Osteocyte (in vitro differentiated cells): ENCODE measurements at regions not wholly inside any gene's neighbourhood (a gene's known extent, or its start where the extent isn't known, plus 50 kb on each side); places are given as distances from the start of the nearest gene placed in this dataset.

Experiments used
- DNase-seq: peaks from one replicate; pipeline ENCODE4 v3.0.0; 2021; ENCODE audit warnings: mixed read lengths; ENCODE audit not compliant: unreplicated experiment; ENCODE audit errors: extremely low spot score
- H3K27ac Mint-ChIP-seq: one replicate; pipeline ENCODE4 v1.8.0; 2021; ENCODE audit warnings: mild to moderate bottlenecking, mixed read lengths; ENCODE audit not compliant: unreplicated experiment
- H3K27me3 Mint-ChIP-seq: one replicate; pipeline ENCODE4 v1.8.0; 2021; ENCODE audit warnings: mixed read lengths; ENCODE audit not compliant: unreplicated experiment
- H3K36me3 Mint-ChIP-seq: one replicate; pipeline ENCODE4 v1.8.0; 2021; ENCODE audit warnings: mixed read lengths; ENCODE audit not compliant: unreplicated experiment
- H3K4me1 Mint-ChIP-seq: one replicate; pipeline ENCODE4 v1.8.0; 2021; ENCODE audit warnings: mixed read lengths; ENCODE audit not compliant: unreplicated experiment
- H3K4me3 Mint-ChIP-seq: one replicate; pipeline ENCODE4 v1.8.0; 2021; ENCODE audit warnings: mild to moderate bottlenecking, moderate library complexity, mixed read lengths; ENCODE audit not compliant: unreplicated experiment
- H3K9me3 Mint-ChIP-seq: one replicate; pipeline ENCODE4 v1.8.0; 2021; ENCODE audit warnings: mixed read lengths; ENCODE audit not compliant: unreplicated experiment
- CTCF ChIP-seq: fragments of 200-600 bp; sonication (generic); IDR thresholded peaks from 2 replicates; pipeline ENCODE4 v1.5.0; 2021; ENCODE audit warnings: antibody characterized with exemption, mild to moderate bottlenecking, moderate library complexity

DNA sequence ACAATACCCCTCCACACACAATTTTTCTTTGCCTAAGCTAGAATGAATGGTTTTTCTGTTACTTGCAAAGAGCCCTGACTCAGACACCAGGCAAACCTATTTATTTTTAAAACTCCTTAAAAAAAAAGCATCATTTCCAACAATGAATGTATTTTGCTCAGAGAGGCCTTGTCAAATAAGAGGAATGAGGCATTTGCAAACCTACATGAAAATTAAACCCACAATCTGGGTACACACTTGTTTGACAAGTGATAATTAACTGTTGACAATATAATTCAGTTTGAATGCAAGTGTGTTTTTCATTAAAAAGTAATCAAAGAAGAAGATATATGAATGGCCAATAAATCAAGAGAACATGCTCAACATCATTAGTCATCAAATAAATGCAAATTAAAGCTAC lies 339.5 kb downstream of the PTPRU start:
- Mint-ChIP-seq H3K36me3 (no peaks in the 10 kb centered on the region), H3K27me3 (no peaks in the 10 kb centered on the region), H3K9me3 (no peaks in the 10 kb centered on the region), H3K4me1 (no peaks in the 10 kb centered on the region), H3K27ac (no peak overlapping the region), H3K4me3 (no peak overlapping the region)
- no peak for TF ChIP-seq CTCF
- DNase-seq = no peak

DNA sequence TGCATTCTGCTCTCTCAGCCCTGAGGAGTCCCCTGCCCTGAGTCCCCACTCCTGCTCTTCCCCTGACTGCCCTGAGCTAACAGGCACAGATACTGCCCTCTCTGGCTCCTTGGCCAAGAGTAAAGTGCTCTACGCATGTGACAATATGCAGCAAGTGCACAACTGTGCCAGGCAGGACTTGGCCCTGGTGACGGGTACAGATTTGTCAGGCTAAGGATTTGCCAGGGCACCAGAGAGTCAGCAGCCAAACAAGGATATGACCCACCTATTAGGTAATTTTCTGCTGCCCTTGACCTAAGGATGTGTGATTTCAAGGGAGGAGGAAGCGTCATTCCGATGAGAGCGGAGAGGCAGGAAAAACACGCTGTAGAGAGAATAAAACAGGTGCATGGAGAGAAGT lies 339.0 kb downstream of the PTPRU start:
- DNase-seq = no peak
- Mint-ChIP-seq H3K27ac (no peak overlapping the region), H3K27me3 (no peaks in the 10 kb centered on the region), H3K36me3 (no peaks in the 10 kb centered on the region), H3K9me3 (no peaks in the 10 kb centered on the region), H3K4me3 (no peak overlapping the region), H3K4me1 (no peaks in the 10 kb centered on the region)
- TF ChIP-seq CTCF = no peak

DNA sequence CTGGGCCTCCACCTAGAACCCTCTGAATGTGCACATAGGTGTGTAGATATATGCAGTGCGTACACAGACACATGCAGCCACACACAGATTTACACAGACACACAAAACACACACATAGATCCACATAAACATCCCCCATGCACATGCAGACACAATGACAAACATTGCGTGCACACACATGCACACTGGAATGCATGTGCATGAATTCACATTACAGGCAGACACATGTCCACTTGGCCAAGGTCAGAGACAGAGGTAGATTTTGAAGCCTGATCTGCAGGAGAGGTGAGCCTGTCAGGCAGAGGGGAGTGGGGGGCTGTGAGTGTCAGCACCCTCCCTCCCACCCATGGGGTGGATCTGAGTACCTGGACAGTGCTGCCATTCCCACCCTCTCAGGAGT lies 338.5 kb downstream of the PTPRU start:
- Mint-ChIP-seq H3K27ac (no peak overlapping the region), H3K4me3 (no peak overlapping the region), H3K27me3 (no peaks in the 10 kb centered on the region), H3K4me1 (no peaks in the 10 kb centered on the region), H3K9me3 (no peaks in the 10 kb centered on the region), H3K36me3 (no peaks in the 10 kb centered on the region)
- DNase-seq = no peak
- TF ChIP-seq CTCF = no peak

DNA sequence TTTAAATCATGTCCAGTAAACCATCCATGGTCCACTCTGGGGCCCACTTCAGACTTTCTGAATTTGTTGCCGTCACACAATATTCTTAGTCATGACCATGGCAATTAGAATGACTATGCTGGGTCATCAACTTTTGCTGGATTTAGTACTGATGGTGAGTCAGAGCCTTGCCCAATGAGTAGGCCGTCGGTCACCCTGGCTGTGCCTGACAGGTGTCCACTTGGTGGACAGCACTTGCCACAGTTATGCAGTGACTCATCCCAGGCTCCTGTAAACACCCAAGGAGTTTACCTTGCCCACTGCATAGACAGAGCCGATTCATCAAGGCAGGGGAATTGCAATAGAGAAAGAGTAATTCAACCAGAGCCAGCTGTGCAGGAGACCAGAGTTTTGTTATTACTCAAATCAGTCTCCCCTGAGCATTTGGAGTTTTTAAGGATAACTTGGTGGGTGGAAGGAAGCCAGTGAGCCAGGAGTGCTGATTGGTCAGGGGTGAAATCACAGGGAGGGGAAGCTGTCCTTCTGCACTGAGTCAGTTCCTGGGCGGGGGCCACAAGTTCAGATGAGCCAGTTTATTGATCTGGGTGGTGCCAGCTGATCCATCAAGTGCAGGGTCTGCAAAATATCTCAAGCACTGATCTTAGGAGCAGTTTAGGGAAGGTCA lies 333.8 kb downstream of the PTPRU start:
- Mint-ChIP-seq H3K4me3 (no peak overlapping the region), H3K9me3 (peaks cover 3% of the 10 kb centered on the region), H3K27me3 (no peaks in the 10 kb centered on the region), H3K27ac (no peak overlapping the region), H3K36me3 (no peaks in the 10 kb centered on the region), H3K4me1 (no peaks in the 10 kb centered on the region)
- TF ChIP-seq CTCF = no peak
- no peak for DNase-seq

DNA sequence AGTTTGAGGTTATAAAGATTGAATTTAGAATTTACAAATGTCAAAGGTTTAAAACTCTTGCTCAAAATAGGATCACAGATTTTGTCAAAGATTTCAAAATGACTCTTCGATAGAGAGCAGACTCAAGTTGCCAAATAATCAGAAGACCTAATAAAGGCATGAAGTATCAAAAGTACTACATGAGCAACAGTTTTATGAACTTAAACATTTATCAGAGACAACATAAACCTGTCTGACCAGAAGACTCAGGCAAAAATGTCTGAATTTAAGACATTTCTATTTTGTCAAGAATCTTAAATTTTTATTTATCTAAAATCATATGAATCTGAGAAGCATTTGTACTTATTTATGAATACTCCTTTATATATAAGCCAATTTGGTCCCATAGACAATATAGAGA lies 330.9 kb downstream of the PTPRU start:
- Mint-ChIP-seq H3K4me3 (no peak overlapping the region), H3K4me1 (no peaks in the 10 kb centered on the region), H3K36me3 (no peaks in the 10 kb centered on the region), H3K27me3 (no peaks in the 10 kb centered on the region), H3K27ac (no peak overlapping the region), H3K9me3 (peaks cover 13% of the 10 kb centered on the region)
- no peak for TF ChIP-seq CTCF
- DNase-seq = no peak
